Uterus (tissue), 2 donors: ENCODE measurements at regions not wholly inside any gene's neighbourhood (a gene's known extent, or its start where the extent isn't known, plus 50 kb on each side); places are given as distances from the start of the nearest gene placed in this dataset.

ENCODE experiments used
- CTCF ChIP-seq, 4 experiments: fragments of 200-600 bp in 2 of 4; fragments of 450-650 bp in 2 of 4; sonication (generic) in 2 of 4; IDR thresholded peaks; one replicate each; pipeline ENCODE4 v1.5.1; 2016 to 2019; ENCODE audit warnings: antibody characterized with exemption in 4 of 4, mild to moderate bottlenecking in 2 of 4, moderate library complexity in 1 of 4
- POLR2A ChIP-seq, 2 donors: fragments of 450-650 bp; IDR thresholded peaks; one replicate each; pipeline ENCODE4 v1.6.1; 2016; ENCODE audit warnings: antibody characterized with exemption in 2 of 2, mild to moderate bottlenecking in 1 of 2, moderate library complexity in 1 of 2

- TF ChIP-seq CTCF (IDR thresholded peaks at IDR 0.05) (no peak), POLR2A (IDR thresholded peaks at IDR 0.05) (no peak)
Measured at GRCh38 chr4:123682931-123683330, 286.3 kb downstream of the SPRY1 start.
